ENCODE measurements at regions not wholly inside any gene's neighbourhood (a gene's known extent, or its start where the extent isn't known, plus 50 kb on each side); places are given as distances from the start of the nearest gene placed in this dataset.

GRCh38 chr6:138580801-138581200 lies 81.5 kb upstream of the NHSL1 start:
- WGBS (ENCODE audit: low lambda C conversion rate): 97% methylated on average over 6 of the region's 6 CpGs

More at GRCh38 chr6:138580801-138581200, 81.5 kb upstream of the NHSL1 start:
- Histone ChIP-seq H2AFZ (ENCODE audit: low read length) (no peak overlapping the region), H3K4me2 (ENCODE audit: low read depth, low read length) (no peak overlapping the region), H3K9ac (ENCODE audit: insufficient read depth, low read depth, low read length) (no peak overlapping the region), H3K27me3 (ENCODE audit: control insufficient read depth in 1 of 2, insufficient read depth in 2 of 2, low read length in 2 of 2) (no peaks in the 10 kb centered on the region), H3K36me3 (replicated peaks in 1 of 2; ENCODE audit: control insufficient read depth in 1 of 2, insufficient read depth in 2 of 2, low read length in 2 of 2) (no peaks in the 10 kb centered on the region), H3K9me3 (ENCODE audit: low read length) (no peaks in the 10 kb centered on the region), H3K79me2 (ENCODE audit: insufficient read depth, low read length) (no peaks in the 10 kb centered on the region), H3K27ac (ENCODE audit: extremely low read length, insufficient read depth, low read length) (no peak overlapping the region), H3K4me3 (replicated peaks in 1 of 3; ENCODE audit: insufficient read depth in 1 of 3, low read depth in 2 of 3, low read length in 3 of 3) (no peak overlapping the region), H4K20me1 (ENCODE audit: insufficient read depth, low read length) (no peaks in the 10 kb centered on the region), H3K4me1 (ENCODE audit: insufficient read depth, low read length) (peaks cover 9% of the 10 kb centered on the region)
- ChIA-PET POLR2A (interaction anchor here (1.1 kb wide), 1 partner anchor 9 kb away, joined by 4 read pairs; no protein-coding TSS in a partner anchor), CTCF (ENCODE audit: low intra/inter-chr PET ratio, low total read pairs) (no interaction called here)
- no peak for FAIRE-seq
- TF ChIP-seq ZNF260 (CRISPR knock-in tag; IDR thresholded peaks at IDR 0.05; ENCODE audit: borderline replicate concordance, low read depth): no peak
- no peak for TF ChIP-seq PHB2 (IDR thresholded peaks at IDR 0.05; ENCODE audit: partially characterized antibody)
- TF ChIP-seq NR2F1 (CRISPR knock-in tag; IDR thresholded peaks at IDR 0.05): no peak
- no peak for TF ChIP-seq ZNF513 (CRISPR knock-in tag; conservative IDR thresholded peaks at IDR 0.05)
- TF ChIP-seq STAT5B (CRISPR knock-in tag; IDR thresholded peaks at IDR 0.05): no peak
- TF ChIP-seq SRY (CRISPR knock-in tag; IDR thresholded peaks at IDR 0.05): no peak
- TF ChIP-seq HIVEP1 (CRISPR knock-in tag; IDR thresholded peaks at IDR 0.05): no peak
- no peak for TF ChIP-seq ZNF724P (CRISPR knock-in tag; IDR thresholded peaks at IDR 0.05; ENCODE audit: borderline replicate concordance)
- TF ChIP-seq ZNF747 (CRISPR knock-in tag; IDR thresholded peaks at IDR 0.05; ENCODE audit: borderline replicate concordance): no peak
- TF ChIP-seq HMGXB4 (CRISPR knock-in tag; IDR thresholded peaks at IDR 0.05; ENCODE audit: borderline replicate concordance in 1 of 2, low read depth in 1 of 2): no peak
- no peak for TF ChIP-seq PRMT3 (CRISPR knock-in tag; IDR thresholded peaks at IDR 0.05; ENCODE audit: borderline replicate concordance, low read depth)
- TF ChIP-seq ZNF788 (CRISPR knock-in tag; IDR thresholded peaks at IDR 0.05; ENCODE audit: borderline replicate concordance): no peak
- no peak for TF ChIP-seq ARNT2 (CRISPR knock-in tag; IDR thresholded peaks at IDR 0.05; ENCODE audit: low read depth)
- TF ChIP-seq MTA1 (CRISPR knock-in tag; IDR thresholded peaks at IDR 0.05; ENCODE audit: borderline replicate concordance): no peak
- TF ChIP-seq PBX3 (CRISPR knock-in tag; IDR thresholded peaks at IDR 0.05; ENCODE audit: borderline replicate concordance): no peak
- TF ChIP-seq MZF1 (CRISPR knock-in tag; IDR thresholded peaks at IDR 0.05; ENCODE audit: borderline replicate concordance): no peak
- no peak for TF ChIP-seq ONECUT2 (CRISPR knock-in tag; IDR thresholded peaks at IDR 0.05)
- no peak for TF ChIP-seq NR2F6 (IDR thresholded peaks at IDR 0.05)
- no peak for TF ChIP-seq NR2F6 (CRISPR knock-in tag; IDR thresholded peaks at IDR 0.05)
- no peak for TF ChIP-seq REXO4 (CRISPR knock-in tag; IDR thresholded peaks at IDR 0.05; ENCODE audit: borderline replicate concordance)
- no peak for ATAC-seq
- no peak for DNase-seq (ENCODE audit: low spot score)
- no TSS peak for BruUV-seq (replicated peaks)
- in situ Hi-C loops (cut with HindIII; ENCODE audit: extremely low pct_ligation_motif_present, low pct_unique_long_range_greater_than_20kb): loop anchor here (25.0 kb wide), 2 partner anchors 294 to 782 kb away; partner anchors contain the start of gene CITED2
- intact Hi-C loops (cut with micrococcal nuclease; ENCODE audit: unreplicated experiment): no loop called here
